Hepatic stellate cell (primary cell): ENCODE measurements at regions not wholly inside any gene's neighbourhood (a gene's known extent, or its start where the extent isn't known, plus 50 kb on each side); places are given as distances from the start of the nearest gene placed in this dataset.
"Not testable (repeated sequence)": the region's sequence is repeated elsewhere in the genome, so short reads cannot be mapped to it uniquely, and the experiment has no call there.

Source experiments
- DNase-seq: peaks from one replicate; pipeline ENCODE4 v3.0.0; 2011; ENCODE audit warnings: low spot score

GRCh38 chr5:21049901-21050300 is 1061.9 kb upstream of the CDH18 start:
- no peak for DNase-seq

- no peak for DNase-seq
These were observed 1043.0 kb upstream of the CDH18 start for GRCh38 chr5:21030981-21031380.

- DNase-seq = no peak
These were observed 1037.0 kb upstream of the CDH18 start for GRCh38 chr5:21024966-21025365.

DNA sequence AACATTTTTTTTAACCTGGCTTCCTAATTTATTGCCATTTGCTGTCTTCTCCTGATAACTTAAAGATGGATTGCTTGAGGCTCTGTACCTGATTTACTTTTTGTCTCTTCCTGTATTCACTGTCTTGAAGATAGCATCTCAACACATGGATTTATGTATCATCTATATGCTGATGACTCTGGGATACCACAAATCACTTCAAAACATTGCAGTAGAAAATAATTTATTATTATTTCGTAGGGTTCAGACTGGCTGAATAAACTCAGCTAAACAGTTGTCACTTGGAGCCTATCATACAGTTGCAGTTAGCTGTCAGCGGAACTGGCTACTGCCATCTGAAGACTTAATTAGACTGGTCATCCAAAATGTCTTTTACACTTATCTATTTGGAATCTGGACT is 1025.2 kb upstream of the CDH18 start:
- DNase-seq = no peak

DNA sequence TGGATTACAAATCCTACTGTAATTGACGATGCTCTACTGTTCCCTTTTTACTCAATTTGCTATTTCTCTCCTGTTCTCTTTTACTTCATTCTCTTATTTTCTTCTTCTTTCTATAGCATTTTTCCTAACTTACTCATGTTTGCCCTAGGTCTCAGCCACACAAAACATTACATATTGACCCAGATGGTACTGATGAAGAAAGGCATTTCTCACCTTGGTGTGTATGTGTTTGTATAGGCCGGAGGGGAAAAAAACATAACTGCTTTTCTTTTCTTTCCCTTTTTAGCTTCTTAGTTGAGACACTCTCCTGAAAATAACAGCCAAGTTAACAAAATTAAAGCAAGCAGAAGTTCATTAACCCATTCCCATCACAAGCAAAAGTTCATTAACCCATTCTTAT is 1019.8 kb upstream of the CDH18 start:
- DNase-seq = no peak

DNA sequence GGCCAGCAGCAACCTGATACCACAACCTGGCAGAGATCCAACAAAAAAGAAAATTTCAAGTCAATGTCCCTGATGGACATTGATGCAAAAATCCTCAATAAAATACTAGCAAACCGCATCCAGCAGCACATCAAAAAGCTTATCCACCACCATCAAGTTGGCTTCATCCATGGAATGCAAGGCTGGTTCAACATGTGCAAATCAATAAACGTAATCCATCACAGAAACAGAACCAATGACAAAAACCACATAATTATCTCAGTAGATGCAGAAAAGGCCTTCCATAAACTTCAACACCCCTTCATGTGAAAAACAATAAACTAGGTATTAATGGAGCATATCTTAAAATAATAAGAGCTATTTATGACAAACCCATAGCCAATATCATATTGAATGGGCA is 1000.9 kb upstream of the CDH18 start:
- not testable (repeated sequence) for DNase-seq

GRCh38 chr5:20985754-20986153 is 997.8 kb upstream of the CDH18 start:
- DNase-seq = no peak

- DNase-seq = no peak
These were observed 986.4 kb upstream of the CDH18 start for GRCh38 chr5:20974426-20974825.

DNA sequence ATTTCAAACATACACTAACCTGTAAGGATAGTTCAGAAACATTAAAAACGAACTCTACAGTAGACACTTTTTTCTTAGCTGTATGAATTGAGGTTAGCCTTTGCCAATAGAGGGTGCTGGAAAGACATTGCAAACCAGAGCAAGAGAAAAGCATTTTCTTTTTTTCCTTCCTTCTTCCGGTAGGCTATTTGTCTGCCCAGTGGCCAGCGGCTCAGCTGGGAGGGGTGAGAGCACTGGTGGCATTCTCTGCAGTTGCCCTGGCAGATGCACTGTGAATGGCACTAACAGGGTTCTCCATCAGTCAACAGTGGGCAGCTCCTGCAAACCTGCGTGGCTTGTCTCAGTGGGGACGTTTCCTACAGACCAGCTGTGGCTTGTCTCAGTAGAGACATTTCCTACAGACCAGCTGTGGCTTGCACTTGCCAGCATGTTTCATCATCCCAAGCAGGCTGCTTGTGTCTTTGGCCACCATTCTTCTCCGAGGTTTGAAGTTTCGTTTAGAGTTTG is 984.5 kb upstream of the CDH18 start:
- DNase-seq = no peak

DNA sequence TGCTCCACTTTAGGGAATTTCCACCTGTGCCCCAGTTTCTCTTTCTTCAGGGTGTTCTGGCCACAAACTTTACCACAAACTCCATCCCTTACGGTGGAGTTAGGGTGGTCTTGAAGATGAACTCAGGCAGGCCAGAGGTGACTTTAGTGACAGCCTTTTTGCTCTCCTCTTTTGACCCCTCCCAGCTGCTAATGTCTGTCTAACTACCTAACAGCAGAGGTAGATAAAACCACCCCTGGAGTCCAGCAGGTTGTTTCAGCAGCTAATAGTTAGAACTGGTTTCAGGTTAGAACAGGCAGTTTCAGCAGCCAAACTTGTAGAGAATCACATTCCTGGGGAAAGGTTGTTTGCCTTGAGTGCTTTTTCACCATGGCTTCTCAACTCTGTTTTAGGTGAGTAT is 971.3 kb upstream of the CDH18 start:
- no peak for DNase-seq

GRCh38 chr5:20958641-20959040 is 970.6 kb upstream of the CDH18 start:
- DNase-seq = no peak

DNA sequence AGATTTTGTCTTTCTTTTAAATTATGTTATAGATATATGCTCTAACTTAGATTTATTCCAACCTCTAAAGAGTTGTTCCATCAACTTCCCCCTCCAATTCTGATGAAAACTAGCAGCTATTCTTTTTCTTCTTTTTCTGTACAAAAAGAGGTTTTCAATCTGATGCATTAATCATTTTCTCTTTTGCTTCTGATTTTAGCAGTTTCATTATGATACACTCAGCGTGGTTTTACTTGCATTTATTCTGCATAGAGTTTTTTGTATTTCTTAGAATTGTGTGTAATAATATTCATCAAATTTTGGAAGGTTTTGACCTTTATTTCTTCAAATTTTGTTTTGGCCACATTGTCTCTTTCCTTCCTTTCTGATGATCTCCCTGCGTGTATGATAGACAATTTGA is 968.1 kb upstream of the CDH18 start:
- DNase-seq = no peak

- DNase-seq = no peak
These were observed 961.6 kb upstream of the CDH18 start for GRCh38 chr5:20949636-20950035.

- not testable (repeated sequence) for DNase-seq
These were observed 955.4 kb upstream of the CDH18 start for GRCh38 chr5:20943183-20943971.

DNA sequence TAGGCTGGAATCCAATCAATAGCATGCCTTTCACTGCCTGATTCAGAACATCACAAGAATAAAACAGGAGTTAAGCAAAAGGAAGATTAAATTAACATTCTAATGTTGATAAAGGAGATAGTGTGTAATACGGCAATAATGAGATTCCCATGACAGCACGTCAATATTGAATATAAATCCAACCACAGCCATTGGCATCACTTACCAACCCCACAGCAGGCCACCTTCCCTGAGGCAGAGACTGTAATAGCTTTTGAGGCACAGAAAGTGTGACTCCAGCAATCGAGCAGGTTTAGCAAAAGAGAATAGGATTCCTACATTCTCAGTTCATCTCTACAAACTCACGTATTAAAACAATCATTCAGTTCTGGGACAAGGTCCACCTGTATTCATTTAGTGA is 954.6 kb upstream of the CDH18 start:
- DNase-seq = not testable (repeated sequence)

GRCh38 chr5:20940786-20941185 is 952.8 kb upstream of the CDH18 start:
- DNase-seq = not testable (repeated sequence)

DNA sequence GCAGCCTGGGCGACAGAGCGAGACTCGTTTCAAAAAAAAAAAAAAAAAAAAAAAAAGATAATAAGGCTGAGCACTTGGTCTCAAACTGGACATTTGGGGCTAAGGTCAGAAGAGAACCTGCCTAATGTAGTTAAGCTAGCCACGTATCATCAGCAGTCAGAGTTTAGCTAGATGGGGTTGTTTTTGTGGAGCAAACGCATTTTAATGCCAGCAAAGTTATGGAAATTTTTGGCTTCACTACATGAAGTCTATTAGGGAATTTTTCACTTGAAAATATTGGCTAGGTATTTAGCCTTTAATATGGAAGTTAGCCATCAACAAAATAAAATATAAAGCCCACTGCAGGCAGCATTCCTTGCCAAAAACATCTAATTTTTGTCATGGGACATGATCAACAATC is 902.9 kb upstream of the CDH18 start:
- not testable (repeated sequence) for DNase-seq

GRCh38 chr5:20875726-20876125 is 887.7 kb upstream of the CDH18 start:
- DNase-seq = not testable (repeated sequence)

DNA sequence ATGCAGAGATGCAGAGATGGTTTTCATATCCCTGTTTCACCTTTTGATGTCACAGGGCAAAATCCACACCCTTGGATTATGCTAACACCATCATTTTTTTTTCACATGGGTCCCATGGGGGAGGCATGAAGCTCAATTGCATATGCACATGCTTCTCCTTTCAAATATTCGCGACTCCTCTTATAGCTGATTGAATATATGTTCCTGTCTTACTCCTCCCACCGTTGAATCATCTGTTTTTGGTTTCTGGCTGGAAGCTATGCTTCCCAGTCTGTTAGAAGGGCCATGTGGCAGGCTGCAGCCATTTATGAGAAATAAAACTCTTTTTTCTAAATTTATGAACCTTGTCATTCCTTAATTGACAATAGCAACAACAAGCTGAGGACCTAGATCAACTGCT is 877.9 kb upstream of the CDH18 start:
- not testable (repeated sequence) for DNase-seq

- DNase-seq = no peak
These were observed 845.2 kb upstream of the CDH18 start for GRCh38 chr5:20833081-20833627.

- no peak for DNase-seq
These were observed 844.4 kb upstream of the CDH18 start for GRCh38 chr5:20832204-20833080.

DNA sequence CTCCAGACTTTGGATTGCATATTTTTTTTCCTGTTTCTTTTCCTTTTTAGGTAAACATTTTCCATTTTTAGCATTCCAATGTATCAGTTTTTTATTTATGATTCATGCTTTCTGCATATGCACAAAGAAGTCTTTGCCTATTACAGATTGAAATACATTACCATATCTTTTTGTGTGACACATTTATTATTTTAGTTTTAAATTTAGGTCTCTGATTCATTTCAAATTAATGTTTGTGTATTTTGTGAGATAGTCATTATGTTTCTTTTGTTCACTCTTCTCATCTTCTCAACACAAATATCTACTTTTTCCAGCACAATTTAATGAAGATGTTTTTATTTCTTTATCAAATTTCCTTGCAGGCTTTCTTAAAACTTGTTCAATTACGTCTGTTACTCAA is 838.0 kb upstream of the CDH18 start:
- not testable (repeated sequence) for DNase-seq

- DNase-seq = not testable (repeated sequence)
These were observed 809.2 kb upstream of the CDH18 start for GRCh38 chr5:20797216-20797615.
